Peyer's patch (tissue), 4 donors: ENCODE measurements at regions not wholly inside any gene's neighbourhood (a gene's known extent, or its start where the extent isn't known, plus 50 kb on each side); places are given as distances from the start of the nearest gene placed in this dataset.

Source experiments
- CTCF ChIP-seq, 6 experiments: fragments of 450-650 bp in 4 of 6; fragments of 200-600 bp in 2 of 6; sonication (generic) in 1 of 6; IDR thresholded peaks; one replicate each; pipeline ENCODE4 v1.5.1; 2017 to 2019; ENCODE audit warnings: antibody characterized with exemption in 6 of 6, mild to moderate bottlenecking in 3 of 6, moderate library complexity in 1 of 6
- POLR2A ChIP-seq, 2 donors: fragments of 450-650 bp; IDR thresholded peaks; one replicate each; pipeline ENCODE4 v1.5.1; 2017; ENCODE audit warnings: antibody characterized with exemption in 2 of 2, mild to moderate bottlenecking in 2 of 2, moderate library complexity in 2 of 2

- TF ChIP-seq CTCF (IDR thresholded peaks at IDR 0.05) (no peak), POLR2A (IDR thresholded peaks at IDR 0.05) (no peak)
Observed at GRCh38 chr3:163019260-163019659, 1522.7 kb downstream of the OTOL1 start.
